Cerebellar cortex (tissue), 1 donor: ENCODE measurements at regions not wholly inside any gene's neighbourhood (a gene's known extent, or its start where the extent isn't known, plus 50 kb on each side); places are given as distances from the start of the nearest gene placed in this dataset.

Experiments used
- DNase-seq: peaks from one replicate; pipeline ENCODE4 v3.0.0-alpha.2; 2015; ENCODE audit warnings: low spot score

DNA sequence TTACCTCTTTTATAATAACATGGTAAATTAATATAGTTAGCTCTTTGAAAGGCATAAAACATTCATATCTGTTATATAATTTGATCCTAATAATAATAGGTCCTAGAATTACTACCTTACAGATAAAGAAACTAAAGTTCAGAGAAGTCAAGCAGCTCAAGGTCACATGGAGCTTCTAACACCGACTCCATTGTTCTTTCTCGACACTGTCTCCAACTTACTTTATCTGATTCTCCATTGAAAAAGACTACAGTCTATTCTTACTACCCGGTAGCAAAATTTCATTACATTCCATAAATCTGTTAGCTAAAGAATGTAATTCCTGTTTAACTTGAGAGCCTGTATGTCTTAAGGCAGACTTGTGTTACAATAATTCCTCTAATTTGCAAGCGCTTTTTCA lies 96.3 kb upstream of the TMEM161B start:
- no peak for DNase-seq

DNA sequence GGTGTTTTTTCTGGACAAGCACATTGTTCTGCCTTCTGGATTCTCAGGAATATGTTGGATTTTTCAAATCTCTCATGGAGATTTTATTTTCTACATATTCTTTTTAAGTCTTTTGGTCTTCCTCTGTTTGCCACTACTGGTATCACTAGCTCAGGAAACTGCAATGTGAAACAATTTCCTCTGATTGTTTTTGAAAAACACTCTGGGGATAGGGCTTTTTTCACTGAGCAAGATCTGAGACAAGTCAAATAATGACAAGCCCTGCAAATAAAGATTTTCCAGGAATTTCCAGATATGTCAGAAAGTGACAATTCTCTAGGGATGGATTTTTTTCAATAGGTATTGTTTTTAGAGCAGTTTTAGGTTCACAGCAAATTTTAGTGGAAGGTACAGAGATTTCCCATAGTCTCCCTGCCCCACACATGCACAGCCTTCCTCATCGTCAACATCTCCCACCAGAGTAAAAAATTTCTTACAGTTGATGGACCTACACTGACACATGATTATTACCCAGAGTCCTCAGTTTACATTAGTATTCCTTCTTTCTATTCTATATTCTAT lies 86.9 kb upstream of the TMEM161B start:
- no peak for DNase-seq

DNA sequence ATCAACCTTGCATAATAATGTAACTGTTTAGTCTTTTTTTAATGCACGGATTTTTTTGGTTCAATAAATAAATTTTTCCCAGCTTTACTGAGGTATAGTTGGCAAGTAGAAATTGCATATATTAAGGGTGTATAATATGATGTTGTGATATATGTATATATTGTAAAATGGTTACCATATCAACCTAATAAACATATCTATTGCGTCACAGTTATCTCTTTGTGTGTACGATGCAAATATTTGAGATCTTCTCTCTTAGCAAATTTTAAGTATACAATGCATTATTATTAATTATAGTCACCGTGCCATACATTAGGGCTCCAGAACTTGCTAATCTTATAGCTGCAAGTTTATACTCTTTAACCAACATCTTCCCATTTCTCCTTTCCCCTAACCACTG lies 57.2 kb upstream of the TMEM161B start:
- no peak for DNase-seq

DNA sequence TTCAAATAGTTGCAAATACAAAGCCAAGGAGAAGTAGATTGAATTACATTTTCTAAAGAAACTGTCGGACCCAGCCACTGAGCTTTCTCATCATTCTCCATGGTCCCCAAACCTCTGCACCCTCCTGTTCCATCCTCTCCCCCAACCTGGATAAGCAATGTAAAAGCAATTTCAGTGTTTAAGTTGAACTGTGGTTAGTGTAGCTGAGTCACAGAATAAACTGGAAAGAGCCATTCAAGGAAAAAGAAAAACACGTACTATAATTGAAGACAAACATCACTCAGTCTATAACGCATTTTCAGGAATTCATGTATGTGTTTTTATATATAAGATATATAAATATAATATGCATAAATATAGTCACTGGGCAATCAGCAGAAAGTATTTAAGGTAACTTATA lies 54.1 kb upstream of the TMEM161B start:
- DNase-seq = no peak
